GM21367 (cell line): ENCODE measurements at regions not wholly inside any gene's neighbourhood (a gene's known extent, or its start where the extent isn't known, plus 50 kb on each side); places are given as distances from the start of the nearest gene placed in this dataset.
A peak's percentile ranks its signal among the peaks of the same experiment; 100 is the strongest.
"Not testable (repeated sequence)": the region's sequence is repeated elsewhere in the genome, so short reads cannot be mapped to it uniquely, and the experiment has no call there.

Experiments used
- ATAC-seq: cut with Tn5 transposase; IDR thresholded peaks from one replicate; pipeline ENCODE4 v1.9.1; 2021; ENCODE audit not compliant: unreplicated experiment

DNA sequence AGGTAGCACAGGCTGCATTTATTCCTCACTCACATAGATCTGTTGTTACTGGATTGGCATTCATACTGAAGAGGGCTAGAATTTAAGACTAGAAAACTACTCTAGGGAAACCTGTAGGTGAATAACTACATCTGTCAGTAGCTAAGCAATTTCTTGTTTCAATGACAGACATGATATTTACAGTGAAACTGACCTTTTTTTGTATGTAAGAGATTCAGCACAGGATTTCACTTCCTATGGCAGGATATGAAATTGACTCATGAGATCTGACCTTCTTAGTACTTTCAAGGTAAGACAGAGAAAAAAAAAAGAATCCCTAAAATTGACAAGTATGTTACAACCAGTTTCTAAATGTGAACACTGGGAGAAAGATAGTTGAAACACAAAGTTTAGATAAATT, 189.8 kb upstream of the SLC16A7 start:
- ATAC-seq: no peak

DNA sequence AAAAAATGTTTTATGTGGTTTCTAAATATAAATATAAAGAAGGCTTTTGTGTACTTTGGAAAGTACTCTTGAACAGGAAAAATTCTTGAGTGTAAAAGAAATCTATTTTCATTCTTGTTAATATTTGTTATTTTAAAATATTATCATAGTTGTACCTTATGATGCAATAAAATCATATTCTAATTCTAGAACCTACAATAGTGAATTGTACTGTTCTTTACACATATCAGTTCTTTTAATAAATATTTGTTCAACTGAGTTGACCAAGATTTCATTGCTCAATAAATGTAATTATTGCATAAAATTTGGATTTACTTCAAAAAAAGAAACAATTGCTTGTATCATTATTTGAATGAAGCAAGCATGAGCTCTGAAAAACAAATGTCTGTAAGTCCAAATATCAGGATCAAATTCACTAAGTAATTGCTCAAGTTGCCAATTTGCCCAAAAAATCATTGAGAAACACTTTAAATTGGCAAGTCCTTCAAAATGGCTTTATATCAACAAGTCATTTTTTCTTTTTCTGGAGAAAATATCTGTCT, 191.6 kb upstream of the SLC16A7 start:
- ATAC-seq: no peak

DNA sequence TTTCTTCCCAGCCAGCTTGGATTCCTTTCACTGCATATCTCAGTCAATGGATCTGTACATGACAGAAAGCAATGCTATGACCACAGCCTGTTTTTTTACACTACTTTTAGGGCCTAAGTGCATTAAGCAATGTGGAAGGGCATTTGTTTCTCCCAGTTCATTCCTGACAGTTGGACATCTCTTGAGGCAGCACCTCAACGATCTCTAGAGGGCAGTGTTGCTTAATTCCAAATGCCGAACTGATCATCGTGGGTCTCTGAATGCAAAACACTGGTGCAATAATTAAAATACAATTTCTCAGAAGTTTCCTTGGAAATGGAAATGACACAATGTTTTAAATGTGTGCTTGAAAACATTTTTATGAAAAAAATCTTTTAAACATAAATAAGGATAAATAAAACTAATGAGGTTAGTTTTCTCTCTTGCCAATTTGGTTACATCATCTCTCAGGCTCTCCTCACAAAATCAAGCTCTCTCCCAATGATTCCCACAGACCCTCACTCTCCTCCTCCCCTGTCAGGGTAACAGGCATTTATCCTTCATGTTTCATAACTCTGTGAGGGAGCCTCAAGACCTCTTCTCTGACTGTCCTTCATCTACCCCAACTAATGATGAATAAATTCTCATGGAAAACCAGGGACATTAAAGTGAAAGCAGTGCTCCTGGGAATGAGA, 192.4 kb upstream of the SLC16A7 start:
- ATAC-seq: peak; percentile 86

DNA sequence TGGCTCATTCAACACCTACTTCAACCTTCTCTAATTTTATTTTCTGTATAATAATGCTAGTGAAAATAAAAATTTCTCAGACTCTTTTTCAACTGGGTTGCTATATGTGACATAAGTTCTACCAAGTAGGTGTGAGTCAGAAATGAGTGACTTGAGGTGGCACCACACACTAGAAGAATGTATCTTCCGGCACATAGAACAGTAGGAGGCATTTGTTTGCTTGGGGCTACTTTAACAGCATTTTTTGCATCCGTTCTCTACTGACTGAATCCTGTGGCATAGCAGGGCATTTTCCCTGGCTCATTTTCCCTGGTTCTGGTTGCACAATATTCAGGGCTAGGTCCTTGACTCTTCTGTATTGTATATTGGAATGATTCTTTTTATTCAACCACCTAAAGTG, 194.0 kb upstream of the SLC16A7 start:
- ATAC-seq: no peak

DNA sequence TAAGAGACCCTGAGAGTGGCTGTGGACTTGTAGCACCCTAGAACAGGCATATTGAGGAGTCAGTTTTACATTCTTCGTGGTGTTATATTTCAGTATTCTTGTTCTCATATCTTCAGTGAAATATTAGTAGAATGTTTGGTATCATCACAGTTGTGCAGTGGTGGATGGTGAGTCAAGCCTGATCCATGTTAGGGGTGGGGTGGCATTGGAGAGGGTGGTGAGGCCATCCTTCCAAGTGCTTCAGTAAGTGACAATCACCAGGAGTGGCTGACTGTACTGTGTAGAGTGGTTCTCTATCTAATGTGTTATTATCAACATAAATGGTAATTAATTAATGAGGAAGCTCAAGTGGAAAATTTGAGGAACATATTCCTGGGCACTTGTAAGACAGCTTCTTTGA, 197.7 kb upstream of the SLC16A7 start:
- ATAC-seq: no peak

DNA sequence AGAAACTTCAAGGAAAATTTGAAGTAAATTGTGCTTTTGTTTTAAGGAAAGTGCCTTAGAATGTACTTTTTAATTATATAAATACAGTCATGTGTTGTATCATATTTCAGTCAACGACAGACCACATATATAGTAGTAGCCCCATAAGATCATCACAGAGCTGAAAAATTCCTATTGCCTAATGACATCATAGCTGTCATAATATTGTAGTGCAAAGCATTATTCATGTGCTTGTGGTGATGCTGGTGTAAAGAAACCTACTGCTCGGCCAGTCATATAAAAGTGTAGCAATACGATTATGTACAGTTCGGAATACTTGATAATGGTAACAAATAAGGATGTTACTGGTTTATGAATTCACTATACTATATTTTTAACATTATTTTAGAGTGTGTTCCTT, 198.9 kb upstream of the SLC16A7 start:
- no peak for ATAC-seq

DNA sequence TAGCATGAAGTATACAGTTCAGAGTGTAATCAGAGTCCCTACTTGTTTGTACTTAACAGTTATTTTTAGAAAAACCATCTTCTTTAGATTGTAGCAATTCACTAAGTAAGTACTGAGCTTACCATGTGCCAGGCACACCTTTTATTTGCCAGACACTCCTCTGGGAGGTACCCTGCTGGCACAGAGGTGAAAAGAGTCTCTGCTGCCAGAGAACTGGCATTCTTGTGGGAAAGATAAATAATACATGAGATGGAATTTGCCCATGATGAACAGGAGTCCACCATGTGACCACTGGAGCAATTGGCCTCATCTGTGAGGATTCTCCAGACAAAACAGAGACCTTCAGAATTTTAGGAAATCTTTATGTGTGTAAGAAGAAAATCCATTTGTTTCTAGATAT, 199.3 kb upstream of the SLC16A7 start:
- no peak for ATAC-seq

DNA sequence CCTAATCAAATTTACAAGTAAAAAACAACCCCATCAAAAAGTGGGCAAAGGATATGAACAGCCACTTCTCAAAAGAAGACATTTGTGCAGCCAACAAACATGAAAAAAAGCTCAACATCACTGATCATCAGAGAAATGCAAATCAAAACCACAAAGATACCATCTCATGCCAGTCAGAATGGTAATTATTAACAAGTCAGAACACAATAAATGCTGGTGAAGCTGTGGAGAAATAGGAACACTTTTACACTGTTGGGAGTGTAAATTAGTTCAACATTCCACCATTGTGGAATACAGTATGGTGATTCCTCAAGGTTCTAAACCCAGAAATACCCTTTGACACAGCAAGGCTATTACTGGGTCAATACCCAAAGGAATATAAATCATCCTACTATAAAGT, 200.5 kb upstream of the SLC16A7 start:
- not testable (repeated sequence) for ATAC-seq

DNA sequence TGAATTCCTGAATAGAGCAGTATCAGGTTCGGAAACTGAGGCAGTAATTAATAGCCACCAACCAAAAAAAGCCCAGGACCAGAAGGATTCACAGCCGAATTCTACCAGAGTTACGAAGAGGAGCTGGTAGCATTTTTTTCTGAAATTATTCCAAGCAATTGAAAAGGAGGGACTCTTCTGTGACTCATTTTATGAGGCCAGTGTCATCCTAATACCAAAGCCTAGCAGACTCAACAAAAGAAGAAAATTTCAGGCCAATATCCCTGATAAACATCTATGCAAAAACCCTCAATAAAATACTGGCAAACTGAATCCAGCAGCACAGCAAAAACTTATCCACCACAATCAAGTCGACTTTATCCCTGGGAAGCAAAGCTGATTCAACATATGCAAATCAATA, 202.3 kb upstream of the SLC16A7 start:
- no peak for ATAC-seq

DNA sequence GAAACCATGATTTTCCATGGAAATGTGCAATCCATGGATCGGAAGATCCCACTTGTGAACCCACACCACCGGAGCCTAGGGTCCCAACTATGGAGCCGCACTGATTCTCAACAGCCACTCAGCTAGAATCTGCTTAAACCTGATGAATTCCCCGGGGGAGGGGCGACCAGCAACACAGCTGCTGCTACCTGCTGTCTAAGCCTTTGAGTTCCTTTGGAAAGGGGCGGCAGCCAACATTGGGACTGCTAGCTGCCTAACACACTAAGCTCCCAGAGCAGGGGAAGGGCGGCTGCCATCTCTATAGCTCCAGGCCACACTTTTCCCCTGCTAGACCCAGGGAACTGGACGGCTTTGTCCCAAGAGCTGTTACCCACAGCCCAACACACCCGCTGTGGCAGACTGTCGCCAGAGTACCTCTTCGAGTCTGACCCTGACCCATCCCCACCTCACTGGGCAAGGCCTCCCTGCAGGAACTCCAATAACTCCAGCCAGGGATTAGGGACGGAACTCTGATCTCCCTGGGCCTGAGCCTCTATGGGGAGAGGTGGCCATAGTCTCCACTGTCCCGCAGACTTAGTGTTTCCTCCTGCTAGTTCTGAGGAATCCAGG, 205.8 kb upstream of the SLC16A7 start:
- no peak for ATAC-seq

DNA sequence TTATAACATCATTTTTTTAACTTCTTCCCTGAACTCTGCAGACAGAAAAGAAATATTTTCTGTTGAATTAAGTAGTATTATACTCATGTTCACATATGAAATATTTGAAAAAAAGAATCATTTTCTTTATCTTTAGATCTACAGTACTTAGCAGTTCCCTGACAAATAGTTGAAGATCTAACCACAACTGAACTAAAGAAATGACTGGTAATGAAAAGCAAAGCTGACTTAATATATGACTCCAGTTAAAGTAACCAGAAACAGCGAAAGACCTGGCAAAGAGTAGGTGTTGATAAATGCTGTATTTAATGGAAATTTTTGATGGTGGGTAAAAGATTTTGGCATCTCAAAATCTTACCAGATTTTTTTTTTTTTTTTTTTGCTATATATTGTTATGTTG, 207.1 kb upstream of the SLC16A7 start:
- no peak for ATAC-seq

DNA sequence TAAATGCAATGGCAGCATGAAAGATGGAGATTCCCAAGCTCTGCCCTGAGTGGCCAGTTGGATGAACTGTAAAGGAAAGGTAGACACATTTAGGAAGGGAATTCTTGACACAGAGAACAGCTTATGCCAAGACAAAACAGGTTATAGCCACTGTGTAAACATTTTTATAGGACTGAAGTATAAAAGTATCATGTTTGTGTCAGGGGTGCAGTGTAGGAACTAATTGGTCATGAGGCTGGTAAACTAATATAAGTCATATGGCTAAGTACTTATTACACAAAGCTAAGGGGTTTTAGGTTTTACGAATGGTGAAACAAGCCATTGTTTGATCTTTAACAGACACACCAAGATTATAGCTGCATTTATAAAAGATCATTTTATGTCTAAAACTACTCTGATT, 207.7 kb upstream of the SLC16A7 start:
- ATAC-seq: no peak

DNA sequence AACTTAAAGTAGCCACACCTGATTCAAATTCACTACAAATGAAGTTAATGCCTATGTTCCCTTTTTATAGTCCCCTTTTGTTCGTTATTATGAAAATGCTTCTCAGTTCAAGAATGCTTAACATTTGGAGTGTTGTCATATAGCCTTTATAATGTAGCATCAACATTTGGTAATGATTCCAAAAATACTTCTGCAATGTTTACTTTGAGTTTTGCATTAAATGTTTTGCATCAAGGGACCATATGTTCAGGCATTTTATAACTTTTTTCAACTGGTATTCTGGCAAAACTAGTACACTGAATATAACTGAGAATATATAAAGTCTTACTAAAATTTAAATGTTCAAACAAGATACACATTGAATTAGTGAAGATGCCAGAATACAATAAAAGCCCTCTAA, 209.6 kb upstream of the SLC16A7 start:
- no peak for ATAC-seq

DNA sequence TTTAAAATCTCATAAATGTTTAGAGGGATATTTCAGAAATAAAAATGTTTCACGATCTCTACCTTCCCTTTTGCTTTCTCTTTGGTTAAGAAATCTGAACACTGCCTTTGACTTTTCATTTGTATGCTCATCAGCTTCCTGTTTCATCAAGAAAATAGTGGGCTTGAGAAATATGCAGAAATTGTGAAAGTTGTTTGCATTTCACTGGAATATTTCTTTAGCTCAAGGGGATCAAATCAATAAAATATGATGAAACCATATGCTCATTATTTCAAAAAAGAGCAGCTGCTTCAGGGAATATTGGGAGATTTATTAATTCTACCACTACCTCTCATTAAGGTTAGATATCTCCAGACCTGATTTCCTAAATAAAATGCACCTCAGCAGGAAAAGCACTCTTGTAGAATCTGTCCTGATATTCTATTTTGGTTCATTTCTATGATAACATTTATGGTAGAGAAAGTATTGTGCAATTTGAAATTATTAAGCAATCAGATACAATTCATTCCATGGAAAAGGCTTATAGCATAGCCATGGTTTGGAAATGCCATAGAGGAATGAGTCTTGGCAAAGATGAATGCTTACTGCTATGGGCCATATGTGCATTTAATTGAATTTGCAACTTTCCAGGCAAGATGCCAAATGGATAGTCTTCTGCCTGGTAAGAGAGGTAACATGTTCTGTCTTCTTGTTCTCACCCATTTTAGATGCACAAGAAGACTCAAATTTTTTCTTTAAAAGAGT, 212.6 kb upstream of the SLC16A7 start:
- no peak for ATAC-seq

DNA sequence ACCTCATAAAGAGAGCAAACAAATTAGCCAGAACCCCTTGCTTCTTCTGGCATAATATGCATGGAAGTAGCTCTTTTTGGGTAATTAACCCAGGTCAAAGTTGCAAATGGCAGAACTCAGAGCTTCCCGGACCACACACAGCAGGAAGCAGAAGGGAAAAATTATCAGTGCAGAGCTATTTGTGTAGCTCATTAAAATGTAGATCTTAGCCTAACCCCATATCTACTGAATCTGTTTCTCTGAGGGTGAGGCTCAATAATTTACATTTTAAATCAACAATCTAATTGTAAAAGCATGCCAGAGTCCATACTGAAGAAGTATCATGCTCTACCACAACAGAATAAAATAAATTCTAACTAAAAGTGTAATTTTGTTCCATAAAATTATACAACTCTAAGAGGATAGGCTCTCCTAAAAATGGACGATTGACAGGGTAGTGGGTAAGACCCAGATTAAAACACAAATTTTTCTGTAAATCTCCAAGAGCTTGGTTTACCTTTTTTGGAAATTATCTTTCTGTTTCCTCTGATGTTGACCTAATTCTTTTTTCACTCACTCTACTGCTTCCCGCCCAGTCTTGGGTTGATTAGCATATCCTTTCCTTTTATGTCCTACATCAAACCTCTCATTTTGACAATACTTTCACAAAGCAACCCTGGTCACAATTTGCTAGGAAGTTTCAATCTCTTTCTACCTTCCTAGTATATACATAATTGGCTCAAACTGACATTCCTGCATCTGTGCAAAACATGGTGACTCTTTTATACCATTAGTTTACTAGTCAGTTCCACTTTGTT, 213.3 kb upstream of the SLC16A7 start:
- ATAC-seq: no peak

DNA sequence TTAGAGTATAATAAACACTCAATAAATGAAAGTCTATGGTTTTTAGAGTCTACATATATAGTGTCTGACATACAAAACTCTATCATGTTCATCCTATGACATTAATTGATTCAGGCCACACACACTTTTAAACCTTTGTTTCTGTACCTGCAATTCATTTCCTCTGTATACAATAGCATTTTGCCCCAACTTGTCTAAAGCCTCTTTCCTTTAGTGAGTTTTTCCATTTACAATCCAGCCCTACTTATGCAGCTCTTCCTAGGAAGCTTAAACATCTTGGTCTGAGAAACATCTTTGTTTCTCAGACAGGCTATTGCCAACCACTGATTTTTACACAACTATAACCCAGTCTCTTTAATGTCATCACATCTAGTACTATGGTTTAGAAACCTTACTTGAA, 214.7 kb upstream of the SLC16A7 start:
- no peak for ATAC-seq

DNA sequence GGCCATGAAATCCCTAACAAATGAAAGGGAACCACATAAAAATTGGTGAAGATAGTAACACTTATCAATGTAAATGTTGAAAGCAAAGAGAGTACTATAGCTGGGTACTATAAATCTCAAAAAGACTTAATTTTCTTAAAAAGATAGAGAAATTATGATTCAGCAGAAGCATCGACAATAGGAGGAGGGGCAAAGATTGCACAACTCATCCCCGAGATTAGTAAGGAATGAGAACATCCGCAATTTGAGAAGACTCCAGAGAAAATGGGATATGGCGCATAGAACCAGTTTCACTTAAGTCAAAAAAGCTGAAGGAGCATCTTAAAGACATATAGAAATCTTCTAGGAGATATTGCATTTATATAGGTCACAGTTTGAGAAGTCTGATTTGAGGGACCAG, 220.2 kb upstream of the SLC16A7 start:
- ATAC-seq: no peak

DNA sequence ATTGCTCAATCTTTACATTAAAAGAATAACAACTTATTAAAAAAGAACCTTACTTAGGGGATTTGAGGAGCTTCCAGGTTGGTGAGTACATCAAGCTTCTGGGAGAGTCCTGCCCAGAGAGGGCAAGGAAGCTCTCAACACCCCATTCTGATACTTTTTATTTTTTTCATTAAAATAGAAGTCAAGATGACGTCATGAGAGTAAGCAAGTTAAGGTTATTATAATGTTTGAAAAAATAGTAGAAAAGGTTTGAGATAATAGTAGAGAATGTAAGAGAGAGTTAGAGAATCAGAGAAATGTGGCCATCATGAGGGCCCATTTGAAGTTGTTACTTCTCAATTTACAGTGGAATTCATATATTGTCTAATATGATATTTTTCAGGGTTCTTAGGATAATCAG, 221.0 kb upstream of the SLC16A7 start:
- no peak for ATAC-seq

DNA sequence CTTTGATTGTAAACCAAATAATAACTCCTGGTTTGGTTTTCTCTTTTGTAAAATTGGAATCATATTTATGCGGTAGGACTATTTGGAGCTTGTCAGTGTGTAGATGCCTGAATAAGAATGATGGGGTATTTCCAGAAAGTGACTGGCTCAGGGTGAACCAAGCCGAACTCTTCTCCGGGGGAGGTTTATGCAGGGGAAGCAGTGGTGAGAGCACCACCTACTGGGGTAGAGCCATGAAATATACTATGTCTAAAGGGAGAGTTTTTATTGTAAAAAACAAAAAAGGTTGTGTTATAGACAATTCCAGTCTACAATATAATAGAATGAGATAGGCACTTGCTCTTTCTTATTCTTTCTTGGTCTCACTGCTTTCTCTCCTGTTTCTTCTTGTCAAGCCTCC, 222.9 kb upstream of the SLC16A7 start:
- ATAC-seq: no peak

DNA sequence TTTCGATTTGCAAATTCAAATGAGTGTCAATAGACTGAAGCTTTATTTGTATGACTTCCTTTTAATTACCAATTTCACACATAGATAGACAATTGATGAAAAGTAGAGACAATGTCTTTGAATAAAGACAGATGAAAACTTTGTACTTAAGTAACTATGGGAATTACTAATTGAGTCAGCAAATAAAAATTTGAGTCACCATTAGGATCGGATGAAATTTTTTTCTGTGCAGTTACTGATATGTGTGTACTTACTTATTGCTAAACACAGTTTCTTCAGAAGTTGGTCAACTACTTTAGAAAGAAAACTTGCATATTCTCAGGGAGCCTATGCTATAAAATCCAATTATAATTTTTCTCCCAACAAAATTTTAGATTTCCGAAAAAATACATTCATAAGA, 224.9 kb upstream of the SLC16A7 start:
- no peak for ATAC-seq

DNA sequence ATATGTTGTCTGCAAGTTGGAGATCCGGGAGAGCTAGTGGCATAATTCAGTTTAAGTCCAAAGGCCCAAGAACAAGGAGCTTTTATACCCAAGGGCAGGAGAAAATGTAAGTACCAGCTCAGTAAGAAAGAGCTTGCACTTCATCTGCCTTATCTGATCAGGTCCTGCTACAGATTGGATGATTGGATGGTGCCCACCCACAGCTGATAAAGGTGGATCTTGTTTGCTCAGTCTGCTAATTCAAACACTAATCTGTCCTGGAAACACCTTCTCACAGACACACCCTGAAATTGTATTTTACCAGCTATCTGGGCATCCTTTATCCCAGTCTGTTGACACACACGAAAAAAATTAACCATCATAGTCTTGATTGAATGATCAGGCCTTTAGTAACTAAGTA, 230.7 kb upstream of the SLC16A7 start:
- ATAC-seq: no peak
